Stomach (tissue), 4 donors: ENCODE measurements at regions not wholly inside any gene's neighbourhood (a gene's known extent, or its start where the extent isn't known, plus 50 kb on each side); places are given as distances from the start of the nearest gene placed in this dataset.

Experiments used
- POLR2A ChIP-seq, 4 donors: fragments of 450-650 bp; IDR thresholded peaks; one replicate each; pipeline ENCODE4 v1.6.1; 2016; ENCODE audit warnings: antibody characterized with exemption in 4 of 4, control low read depth in 2 of 4, mild to moderate bottlenecking in 1 of 4, moderate library complexity in 1 of 4
- POLR2AphosphoS5 ChIP-seq, 3 donors: sonication (generic); formaldehyde crosslinking; IDR thresholded peaks; one replicate each; pipeline ENCODE4 v1.6.1; 2016; ENCODE audit warnings: antibody characterized with exemption in 3 of 3
- TF ChIP-seq, protein P1 (sequence below), 7 experiments: fragments of 450-650 bp in 4 of 7; fragments of 200-600 bp in 3 of 7; sonication (generic) in 3 of 7; IDR thresholded peaks; one replicate each; pipeline ENCODE4 v1.5.1; 2016 to 2019; ENCODE audit warnings: antibody characterized with exemption in 7 of 7, control low read depth in 2 of 7, mild to moderate bottlenecking in 1 of 7

DNA sequence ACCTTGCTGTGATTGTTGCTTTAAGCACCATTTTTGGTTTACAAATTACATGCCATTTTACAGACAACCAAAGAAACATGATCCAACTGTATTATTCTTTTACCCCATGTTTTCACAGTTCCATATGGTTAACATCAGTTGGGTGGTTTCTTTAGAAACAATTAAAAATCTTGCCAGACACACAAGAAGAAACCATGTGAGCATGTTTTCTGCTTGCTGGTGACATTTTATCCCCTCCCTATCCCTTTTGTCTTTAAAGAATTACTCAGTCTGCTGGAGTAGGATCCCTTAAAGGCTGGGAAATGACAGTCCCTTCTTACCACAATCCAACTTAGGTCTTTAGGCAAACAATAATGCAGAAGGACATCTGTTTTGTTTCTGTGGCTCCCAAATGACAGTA is 121.8 kb upstream of the PLXNC1 start:
- TF ChIP-seq, protein P1, sequence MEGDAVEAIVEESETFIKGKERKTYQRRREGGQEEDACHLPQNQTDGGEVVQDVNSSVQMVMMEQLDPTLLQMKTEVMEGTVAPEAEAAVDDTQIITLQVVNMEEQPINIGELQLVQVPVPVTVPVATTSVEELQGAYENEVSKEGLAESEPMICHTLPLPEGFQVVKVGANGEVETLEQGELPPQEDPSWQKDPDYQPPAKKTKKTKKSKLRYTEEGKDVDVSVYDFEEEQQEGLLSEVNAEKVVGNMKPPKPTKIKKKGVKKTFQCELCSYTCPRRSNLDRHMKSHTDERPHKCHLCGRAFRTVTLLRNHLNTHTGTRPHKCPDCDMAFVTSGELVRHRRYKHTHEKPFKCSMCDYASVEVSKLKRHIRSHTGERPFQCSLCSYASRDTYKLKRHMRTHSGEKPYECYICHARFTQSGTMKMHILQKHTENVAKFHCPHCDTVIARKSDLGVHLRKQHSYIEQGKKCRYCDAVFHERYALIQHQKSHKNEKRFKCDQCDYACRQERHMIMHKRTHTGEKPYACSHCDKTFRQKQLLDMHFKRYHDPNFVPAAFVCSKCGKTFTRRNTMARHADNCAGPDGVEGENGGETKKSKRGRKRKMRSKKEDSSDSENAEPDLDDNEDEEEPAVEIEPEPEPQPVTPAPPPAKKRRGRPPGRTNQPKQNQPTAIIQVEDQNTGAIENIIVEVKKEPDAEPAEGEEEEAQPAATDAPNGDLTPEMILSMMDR (IDR thresholded peaks at IDR 0.05), result no peak
- TF ChIP-seq POLR2A (IDR thresholded peaks at IDR 0.05) (no peak), POLR2AphosphoS5 (IDR thresholded peaks at IDR 0.05) (no peak)
